ENCODE measurements at regions not wholly inside any gene's neighbourhood (a gene's known extent, or its start where the extent isn't known, plus 50 kb on each side); places are given as distances from the start of the nearest gene placed in this dataset.
"Not testable (repeated sequence)": the region's sequence is repeated elsewhere in the genome, so short reads cannot be mapped to it uniquely, and the experiment has no call there.

DNA sequence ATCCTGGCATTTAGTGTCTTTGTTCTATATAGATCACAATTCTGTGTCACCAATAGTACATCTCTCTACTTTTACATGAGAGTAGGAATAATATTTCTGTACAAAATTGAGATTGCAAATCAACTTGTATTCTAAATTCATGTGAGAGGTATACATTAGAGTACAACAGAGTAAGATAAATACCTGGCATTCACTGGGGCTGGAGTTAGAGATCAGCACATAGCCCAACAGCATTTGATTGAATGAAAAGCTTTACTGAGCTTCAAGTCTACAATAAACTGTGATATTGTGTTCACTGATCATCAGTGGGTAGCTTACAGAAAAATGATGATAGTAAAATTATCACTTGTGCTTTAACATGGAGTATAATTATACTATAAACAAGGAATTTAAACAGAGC, 1114.7 kb downstream of the REEP3 start:
- DNase-seq, result no peak

DNA sequence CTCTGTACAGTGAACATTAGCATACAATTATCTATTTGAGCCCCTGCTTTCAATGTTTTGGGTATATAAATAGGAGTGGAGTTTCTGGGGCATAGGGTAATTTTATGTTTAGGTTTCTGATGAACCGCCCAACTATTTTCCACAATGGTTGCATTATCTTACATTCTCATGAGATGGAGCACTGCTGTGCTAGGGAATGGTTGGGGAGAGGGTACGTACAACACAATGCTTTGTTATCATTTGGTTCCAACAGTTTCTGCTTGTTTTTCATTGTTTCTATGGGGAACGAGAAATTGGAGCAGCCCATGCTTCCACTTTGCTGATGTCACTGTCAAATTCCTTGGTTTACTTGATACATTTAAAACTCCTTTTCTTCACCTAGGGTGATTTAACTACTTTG, 1115.3 kb downstream of the REEP3 start:
- DNase-seq, result no peak

DNA sequence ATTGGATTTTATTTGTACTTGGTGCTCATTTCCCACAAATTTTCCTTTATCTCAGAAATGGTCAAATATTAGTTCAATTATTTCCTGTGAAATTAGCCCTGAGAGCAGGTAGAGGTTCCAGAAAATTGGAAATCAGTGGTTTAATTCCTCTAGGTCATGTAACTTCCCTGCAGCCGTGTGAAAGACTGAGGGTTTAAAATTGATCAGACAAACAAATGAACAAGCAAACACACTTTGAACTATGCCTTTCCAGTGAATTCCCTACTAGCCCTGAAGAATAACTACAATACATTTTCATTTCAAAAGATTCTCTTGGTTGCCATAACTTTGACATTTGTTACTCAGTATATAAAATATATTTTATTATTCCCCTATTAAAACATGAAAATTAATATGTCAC, 1116.7 kb downstream of the REEP3 start:
- DNase-seq, result no peak

DNA sequence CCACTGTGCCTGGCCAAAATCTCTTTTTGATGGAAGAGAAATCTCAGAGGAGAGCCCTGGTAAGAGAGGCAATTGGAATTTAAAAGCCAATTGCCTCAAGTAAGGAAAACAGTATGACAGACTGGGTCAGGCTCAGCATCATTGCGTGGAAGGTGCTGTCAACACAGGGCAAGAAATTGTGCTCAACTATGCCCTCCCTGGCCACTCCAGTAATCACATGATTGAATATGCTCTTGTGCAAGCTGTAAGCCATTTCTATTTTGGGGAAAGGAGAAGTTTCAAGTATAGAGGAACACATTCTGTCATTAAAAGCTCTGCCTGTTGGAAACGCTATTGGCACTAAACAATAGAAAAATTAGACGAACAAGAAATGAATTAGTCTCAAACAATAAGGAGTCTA, 1127.7 kb downstream of the REEP3 start:
- no peak for DNase-seq

DNA sequence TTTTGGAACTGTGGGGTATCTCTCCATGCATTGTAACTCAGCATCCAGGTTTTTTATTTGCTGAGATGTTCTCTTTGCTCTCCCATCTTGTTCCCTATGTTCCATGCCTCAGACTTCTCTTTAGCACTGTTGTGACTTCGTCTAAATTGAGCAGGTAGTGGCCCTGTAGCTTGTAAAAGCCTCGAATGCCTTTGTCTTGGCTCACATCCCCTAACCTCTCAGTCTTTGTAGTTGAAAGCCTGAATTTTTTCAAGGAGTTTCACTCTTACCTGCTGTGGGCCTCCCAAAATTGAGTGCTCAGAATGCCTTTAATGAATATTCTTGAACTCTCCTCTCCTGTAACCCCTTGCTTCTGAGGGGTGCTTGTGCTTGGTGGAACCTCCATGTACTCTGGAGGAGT, 1137.3 kb downstream of the REEP3 start:
- DNase-seq, result no peak

DNA sequence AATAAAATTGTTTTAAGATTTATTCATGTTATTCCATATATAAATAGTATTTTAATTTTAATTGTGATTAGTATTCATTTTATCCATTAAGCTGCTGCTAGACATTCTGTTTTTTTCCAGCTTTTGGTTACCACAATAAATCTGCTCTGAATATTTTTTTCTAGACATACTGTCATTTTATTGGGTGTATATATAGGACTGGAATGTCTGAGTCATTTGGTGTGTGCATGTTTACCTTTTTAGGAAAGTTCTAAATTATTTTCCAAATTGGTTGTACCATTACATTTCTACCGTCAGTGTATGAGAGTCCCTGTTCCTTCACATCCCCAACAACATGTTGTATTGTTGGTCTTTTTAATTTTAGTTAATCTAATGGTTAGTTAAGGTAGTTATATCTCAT, 1138.1 kb downstream of the REEP3 start:
- no peak for DNase-seq

DNA sequence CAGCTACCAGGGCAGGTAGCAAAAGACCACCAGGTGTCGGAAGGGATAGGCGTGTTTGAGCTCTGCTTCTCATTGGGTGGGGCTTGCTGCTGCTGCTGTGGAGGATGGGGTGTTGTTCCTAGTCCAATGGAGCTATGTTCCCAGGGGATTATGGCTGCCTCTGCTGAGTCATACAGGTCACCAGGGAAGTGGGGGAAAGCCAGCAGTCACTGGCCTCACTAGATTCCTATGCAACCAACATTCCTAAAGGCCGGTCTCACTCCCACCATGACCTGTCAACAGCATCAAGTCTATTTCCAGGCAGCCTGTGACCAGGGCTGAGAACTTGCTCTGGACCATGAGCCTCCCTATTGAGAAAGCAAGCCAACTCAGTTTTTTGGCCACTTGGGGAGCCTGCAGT, 1160.8 kb downstream of the REEP3 start:
- no peak for DNase-seq

DNA sequence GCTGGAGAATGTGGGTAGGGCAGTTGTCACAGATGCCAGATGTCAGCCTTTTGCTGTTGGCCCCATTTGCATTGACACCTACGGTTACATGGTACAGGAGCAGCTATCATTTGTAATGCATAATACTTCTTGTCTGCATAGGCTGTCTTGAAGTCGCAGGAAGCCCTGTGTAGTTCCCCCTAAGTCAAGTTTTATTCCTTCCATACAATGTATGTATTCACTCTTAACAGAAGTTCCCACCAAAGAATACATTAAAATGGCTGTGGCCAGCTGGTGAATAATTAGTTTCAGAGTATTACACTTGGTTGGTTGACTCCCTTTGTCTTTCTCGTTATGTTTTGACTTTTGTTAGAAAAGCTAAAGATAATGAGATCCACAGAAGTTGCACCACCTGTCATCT, 1169.0 kb downstream of the REEP3 start:
- no peak for DNase-seq

DNA sequence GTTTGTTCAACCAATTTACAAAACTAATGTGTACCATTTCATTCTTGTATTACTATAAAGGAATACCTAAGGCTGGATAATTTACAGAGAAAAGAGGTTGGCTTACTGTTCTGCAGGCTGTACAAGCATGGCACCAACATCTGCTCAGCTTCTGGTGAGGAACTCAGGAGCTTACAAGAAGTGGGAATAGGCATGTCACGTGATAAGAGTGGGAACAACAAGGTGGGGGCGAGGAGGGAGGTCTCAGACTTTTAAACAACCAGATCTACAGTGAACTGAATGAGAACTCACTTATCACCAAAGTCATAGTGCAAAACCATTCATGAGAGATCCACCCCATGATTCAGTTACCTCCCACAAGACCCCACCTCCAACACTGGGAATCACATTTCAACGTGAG, 1178.0 kb downstream of the REEP3 start:
- DNase-seq, result no peak

DNA sequence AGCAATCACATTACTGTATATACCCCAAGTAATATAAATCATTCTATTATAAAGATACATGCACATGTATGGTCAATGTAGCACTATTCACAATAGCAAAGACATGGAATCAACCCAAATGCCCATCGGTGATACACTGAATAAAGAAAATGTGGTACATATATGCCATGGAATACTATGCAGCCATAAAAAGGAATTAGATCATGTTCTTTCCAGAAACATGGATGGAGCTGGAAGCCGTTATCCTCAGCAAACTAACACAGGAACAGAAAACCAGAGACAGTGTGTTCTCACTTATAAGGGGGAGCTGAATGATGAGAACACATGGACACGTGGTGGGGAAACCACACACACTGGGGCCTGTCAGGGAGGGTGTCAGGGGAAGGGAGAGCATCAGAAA, 1180.9 kb downstream of the REEP3 start:
- DNase-seq, result not testable (repeated sequence)

DNA sequence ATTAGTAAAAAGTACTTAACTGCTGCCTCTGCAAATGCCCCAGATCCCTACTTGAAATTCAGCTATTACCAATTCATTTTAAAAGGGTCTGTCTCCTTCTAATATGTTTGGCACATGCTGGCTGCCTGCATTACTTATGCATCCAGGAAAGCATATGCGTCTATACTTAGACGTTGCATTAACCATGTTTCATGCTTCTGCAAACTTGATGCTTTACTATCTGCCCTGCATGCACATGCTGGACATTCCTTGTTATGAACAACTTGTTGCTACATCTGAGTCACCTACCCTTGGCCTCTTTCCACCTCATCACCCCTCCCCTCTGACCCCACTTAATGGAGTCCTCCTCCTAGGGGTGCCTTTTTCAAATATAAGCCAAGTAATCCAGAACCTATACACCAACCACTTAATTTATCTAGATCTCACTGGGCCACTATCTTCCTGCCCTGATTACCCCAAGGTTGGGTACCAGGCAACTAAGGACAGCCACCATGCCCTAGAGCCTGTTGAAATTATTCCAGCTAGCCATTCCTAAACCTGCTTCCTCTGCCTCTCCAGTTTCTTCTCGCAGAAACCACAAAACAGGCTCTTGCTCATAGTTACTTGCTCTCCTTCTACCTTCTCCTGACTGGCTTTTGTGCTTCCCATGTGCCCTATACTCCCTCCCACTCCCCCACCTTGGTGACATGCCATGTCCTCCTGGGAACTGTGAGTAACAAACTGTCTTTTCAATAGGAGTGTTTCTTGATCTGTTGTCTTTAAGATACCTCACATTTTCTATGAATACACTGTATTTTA, 1187.9 kb downstream of the REEP3 start:
- no peak for DNase-seq

DNA sequence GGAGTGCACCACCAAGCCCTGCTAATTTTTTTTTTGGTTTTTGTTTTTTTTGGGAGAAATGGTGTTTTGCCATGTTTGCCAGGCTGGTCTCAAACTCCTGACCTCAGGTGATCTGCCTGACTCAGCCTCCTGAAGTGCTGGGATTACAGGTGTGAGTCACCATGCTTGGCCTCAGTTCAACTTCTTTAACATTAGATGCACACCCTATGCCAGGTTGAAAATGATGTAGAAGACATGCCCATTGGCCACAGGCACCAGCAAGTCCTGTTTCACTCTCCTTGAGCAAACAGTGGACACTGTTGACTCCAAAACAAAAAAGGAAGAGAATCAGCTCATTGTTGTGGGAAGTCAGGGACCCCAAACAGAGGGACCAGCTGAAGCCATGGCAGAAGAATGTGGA, 1205.3 kb downstream of the REEP3 start:
- no peak for DNase-seq

DNA sequence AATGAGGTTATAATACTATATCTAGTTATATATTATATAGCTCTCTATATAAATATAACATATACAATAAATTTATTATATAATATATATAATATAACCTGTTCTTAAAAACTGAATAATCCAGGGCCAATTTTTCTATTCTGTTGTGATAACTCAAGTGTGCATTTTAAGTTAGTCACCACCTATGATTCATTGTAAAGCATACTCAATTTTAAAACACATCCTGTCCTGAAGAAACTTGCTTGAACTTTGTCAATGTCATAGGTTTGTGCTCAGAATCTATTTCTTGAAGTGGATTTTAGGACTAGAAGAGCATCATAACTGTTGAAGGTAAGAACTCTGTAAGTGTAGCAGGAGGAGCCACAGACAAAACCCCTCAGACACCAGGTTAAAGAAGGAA, 1209.8 kb downstream of the REEP3 start:
- DNase-seq, result no peak

DNA sequence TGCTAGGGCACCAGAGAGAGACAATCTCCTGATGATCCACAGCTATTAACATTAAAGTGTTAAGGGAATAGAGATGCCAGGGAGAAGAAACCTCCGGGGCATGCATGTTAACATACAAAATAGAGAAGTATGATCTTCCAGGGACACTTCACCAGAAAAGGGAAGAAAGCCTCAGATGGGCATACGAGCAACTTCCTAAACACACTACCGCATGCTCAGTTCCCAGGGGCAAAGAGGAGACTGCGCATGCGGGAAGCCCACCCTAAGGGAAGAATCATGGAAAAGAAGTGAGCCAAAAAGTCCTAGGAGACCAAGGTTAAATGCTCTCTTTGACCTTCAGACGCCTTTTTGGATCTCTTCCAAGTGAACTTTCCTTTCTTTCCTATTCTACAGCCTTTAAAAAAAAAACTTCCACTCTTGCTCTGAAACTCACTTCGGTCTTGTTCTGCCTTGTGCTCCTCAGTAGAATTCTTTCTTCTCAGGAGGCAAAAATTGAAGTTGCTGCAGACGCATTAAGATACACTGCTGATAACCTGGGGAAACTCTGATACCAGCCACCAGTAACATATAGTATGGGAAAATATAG, 1211.3 kb downstream of the REEP3 start:
- no peak for DNase-seq

DNA sequence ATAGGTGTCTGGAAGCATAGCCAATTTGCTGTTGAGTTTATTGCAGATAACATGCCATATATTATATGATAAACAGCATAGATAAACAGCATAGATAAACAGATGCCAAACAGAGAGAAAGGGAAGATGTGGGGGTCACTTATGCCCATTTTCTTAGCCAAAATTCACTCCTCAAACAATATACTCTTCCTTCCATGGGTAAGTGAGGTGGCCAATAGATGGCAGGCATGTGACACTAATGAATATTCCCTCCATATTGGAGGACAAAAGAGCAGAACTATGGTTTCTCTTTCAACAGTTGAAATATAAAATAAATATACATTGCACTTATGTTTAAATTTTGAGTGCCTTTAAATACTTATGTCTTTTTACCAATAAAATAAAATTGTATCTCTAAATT, 1212.8 kb downstream of the REEP3 start:
- DNase-seq, result no peak

DNA sequence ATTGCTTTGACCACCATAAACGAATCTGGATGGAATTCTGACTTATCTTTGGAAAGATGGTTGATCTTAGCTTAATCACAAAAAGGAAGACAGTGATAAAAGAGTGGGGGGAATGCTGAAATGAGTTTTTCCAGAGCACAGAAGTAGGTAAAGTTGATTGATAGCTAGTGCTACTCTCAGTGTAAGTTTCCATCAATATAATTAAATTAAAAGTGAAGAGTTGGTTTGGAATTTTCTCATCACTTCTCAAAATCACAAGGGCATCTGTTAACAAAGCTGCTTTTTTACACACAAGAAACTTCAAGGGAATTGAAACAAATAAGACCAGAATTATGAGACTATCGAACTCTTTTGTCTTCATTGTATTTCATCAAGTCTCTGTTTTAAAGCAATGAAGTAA, 1217.3 kb downstream of the REEP3 start:
- DNase-seq, result no peak

DNA sequence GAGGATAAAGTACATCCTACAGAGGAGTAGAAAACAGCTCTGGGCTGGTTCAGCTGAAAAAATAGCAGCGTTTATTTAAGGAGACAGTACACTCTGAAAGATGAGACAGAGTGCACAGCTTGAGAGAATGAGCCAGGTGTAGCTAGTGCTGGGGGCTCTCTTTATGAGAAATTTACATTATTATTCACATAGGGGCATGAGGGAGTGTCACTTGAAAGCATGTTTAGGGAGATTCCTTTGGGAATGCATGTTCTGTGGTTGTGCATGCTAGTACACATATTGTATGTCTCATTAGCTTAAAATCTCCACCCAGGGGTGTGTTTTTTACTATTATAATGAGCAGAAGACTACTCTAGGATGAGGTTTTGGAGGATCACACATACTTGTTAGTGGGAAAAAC, 1224.4 kb downstream of the REEP3 start:
- DNase-seq, result no peak

DNA sequence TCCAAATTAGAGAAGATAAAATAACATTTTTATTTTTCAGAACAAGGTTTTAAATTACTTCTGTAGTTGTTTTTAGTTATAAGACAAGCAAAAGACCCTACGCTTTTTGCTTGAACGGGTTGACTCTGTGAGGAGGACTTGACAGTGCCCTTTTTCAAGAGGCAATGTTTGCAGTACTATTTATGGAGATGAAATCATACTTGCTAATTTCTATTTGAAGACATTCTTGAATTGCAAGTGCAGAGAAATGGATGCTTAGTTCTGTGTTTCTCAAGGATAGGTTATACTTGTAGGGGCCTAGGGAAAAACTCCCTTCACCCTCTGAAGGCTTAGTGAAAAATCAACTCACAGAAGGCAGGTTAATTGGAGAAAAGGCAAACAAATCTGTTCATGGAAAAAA, 1229.5 kb downstream of the REEP3 start:
- DNase-seq, result no peak

DNA sequence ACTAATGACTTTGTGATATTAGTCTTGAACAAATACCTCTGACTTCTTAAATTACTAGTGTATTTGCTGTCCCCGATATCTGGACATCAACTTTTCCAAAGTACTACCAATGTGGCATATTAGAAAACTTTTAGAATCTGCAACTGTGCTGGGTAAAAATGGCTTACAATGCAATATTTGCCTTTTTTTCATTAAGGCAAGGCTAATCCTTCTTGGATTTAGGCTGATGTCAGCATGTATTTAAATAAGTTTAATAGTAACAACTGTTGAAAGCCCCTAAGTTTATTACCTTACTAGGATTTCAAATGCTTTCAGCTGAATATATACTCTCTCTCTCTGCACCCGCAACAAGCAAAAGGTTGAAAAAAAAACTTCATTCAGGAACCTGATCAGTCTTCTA, 1232.3 kb downstream of the REEP3 start:
- DNase-seq, result no peak

DNA sequence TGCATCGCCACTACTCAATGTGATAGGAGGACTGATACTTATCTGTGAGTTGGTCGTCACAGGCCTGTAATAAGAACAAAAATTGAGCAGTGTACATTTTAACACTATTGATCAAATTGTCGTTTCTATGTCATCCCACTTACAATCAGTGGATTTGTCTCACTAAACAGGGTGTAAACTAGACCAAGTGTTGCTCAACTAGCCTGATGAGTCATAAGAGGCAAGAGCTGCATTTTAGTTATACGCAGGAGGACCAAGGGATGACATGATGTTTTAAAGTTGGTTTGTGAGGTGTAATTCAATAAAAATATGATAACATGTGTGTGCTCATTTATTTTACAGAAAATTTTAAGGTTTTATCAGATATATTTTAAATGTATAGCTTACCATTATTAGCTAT, 1239.2 kb downstream of the REEP3 start:
- DNase-seq, result no peak

DNA sequence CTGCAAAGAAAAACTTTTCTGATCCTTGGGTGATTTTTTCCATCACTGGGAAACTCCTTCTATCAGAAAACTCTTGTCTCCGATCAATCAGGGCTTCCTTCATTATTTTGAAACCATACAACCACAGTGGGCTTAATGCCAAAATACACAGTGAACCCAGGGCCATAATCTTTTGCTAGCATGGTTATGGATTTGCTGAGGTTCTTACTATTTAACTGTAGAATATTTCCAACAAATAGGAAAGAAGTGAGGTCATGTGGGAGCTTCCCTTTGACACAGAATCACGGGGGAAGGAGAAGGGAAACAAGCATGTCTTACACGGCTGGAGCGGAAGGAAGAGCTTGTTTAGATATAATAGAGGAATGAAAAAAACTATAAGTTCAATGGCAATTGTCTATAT, 1241.7 kb downstream of the REEP3 start:
- DNase-seq, result no peak

DNA sequence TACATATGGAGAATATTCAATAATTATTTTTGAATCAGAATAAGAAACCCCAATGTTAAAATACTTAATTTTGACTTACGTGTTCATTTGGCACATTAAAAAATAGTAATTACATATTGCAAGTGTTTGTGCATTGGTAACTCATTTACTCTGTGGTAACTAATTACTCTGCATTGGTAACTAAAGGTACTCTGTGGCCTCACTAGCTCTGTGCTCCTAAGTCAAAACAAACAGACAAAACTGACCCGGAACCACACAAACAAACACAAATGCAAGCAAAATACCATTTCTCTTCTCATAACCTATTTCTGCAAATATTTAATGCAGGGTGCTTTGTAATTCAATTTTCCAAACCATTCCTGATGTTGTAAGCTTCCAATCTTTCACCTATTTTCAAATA, 1244.3 kb downstream of the REEP3 start:
- no peak for DNase-seq

DNA sequence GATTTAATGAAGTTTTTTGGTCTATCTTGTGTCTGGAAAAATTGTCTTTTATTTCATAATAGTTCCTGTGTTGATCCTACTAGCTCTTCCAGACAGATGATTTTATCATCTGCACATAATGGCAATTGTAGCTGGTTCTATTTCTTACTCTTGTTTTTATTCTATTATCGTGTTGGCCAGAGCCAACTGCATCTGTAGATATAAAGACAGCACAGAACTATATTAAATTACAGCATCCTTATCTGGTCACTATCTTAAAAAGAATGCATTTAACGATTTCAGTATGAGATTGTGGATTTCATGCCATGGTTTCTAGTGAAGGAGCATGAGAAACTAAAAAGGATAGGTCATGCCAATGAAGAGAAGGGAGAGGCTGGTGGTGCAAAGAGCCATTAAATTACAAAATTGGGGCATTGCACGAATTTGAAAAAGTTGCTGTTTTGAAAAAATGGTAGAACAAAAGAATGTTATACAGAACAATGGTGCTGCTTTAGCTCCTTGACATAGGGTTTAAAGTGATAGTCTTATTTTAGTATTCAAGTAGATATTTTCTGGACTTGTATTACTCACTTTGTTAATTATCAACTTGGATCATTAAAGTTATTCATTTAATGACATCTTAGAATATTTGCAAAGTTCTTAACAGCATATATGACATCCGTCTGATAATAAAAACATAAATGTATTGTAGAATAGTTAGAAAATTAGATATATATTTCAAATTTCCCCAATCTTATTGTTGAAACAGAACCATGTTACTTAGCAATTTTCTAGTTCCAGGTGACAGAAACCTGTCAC, 1250.3 kb downstream of the REEP3 start:
- no peak for DNase-seq

DNA sequence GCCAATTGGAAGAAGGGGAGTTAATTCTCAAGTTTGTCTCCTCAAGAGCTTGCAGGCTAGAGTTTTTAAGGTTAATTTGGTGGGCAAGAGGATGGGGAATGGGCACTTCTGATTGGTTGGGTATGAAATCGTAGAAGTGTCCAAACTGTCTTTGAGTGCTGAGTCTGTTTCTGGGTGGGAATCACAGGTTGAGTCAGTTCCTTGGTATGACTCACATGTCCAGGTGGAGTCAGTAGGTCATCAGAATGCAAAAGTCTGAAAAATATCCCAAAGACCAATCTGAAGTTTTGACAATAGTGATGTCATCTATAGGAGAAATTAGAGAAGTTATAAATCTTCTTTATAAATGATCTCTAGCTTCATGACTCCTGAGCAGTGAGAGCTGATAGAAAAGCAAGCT, 1252.2 kb downstream of the REEP3 start:
- no peak for DNase-seq

All from NCI-H1436 (cell line).